Large intestine (tissue), 3 donors: ENCODE measurements at regions not wholly inside any gene's neighbourhood (a gene's known extent, or its start where the extent isn't known, plus 50 kb on each side); places are given as distances from the start of the nearest gene placed in this dataset.

Experiments
- DNase-seq, 2 donors: peaks; one replicate each; pipeline versions ENCODE4 v3.0.0 to v3.0.0-alpha.2; 2013
- H3K27ac ChIP-seq: one replicate; pipeline ENCODE4 v1.5.1; 2013; ENCODE audit warnings: low read length
- H3K27me3 ChIP-seq: 2 replicates; pipeline ENCODE4 v1.6.1; 2013; ENCODE audit warnings: low read length; ENCODE audit not compliant: control insufficient read depth, insufficient read depth
- H3K36me3 ChIP-seq: 2 replicates; pipeline ENCODE4 v1.6.1; 2013; ENCODE audit warnings: low read length; ENCODE audit not compliant: control insufficient read depth, insufficient read depth
- H3K4me1 ChIP-seq: one replicate; pipeline ENCODE4 v1.6.1; 2013; ENCODE audit warnings: low read length; ENCODE audit not compliant: control insufficient read depth, insufficient read depth
- H3K4me3 ChIP-seq: one replicate; pipeline ENCODE4 v1.5.1; 2013; ENCODE audit warnings: low read length
- H3K9me3 ChIP-seq: one replicate; pipeline ENCODE4 v1.6.1; 2013; ENCODE audit warnings: mild to moderate bottlenecking, low read depth, low read length, moderate library complexity; ENCODE audit not compliant: control insufficient read depth
- WGBS: methylation state at CpG from one replicate; pipeline ENCODE4 v1.1.5; 2013; ENCODE audit warnings: low lambda C conversion rate; ENCODE audit not compliant: insufficient coverage; 5-methylcytosine and 5-hydroxymethylcytosine counted together

GRCh38 chr12:128042825-128043224 is 224.1 kb upstream of the TMEM132C start:
- no peak for DNase-seq
- Histone ChIP-seq H3K4me1 (no peaks in the 10 kb centered on the region), H3K36me3 (no peaks in the 10 kb centered on the region), H3K9me3 (no peaks in the 10 kb centered on the region), H3K27me3 (peaks cover 3% of the 10 kb centered on the region), H3K27ac (no peak overlapping the region), H3K4me3 (no peak overlapping the region)
- no CpG with 5 or more reads among the region's 3 CpGs for WGBS

GRCh38 chr12:128043317-128043716 is 223.7 kb upstream of the TMEM132C start:
- WGBS: 100% methylated on average over 2 of the region's 7 CpGs
- no peaks in the 10 kb centered on the region for H3K4me1 ChIP-seq
- no peaks in the 10 kb centered on the region for H3K9me3 ChIP-seq
- H3K27me3 ChIP-seq: peaks cover 2% of the 10 kb centered on the region
- H3K36me3 ChIP-seq: no peaks in the 10 kb centered on the region
- DNase-seq: no peak
- no peak overlapping the region for H3K4me3 ChIP-seq
- no peak overlapping the region for H3K27ac ChIP-seq

GRCh38 chr12:128047266-128048060 is 219.5 kb upstream of the TMEM132C start:
- Histone ChIP-seq H3K9me3 (no peaks in the 10 kb centered on the region), H3K4me3 (no peak overlapping the region), H3K27me3 (no peaks in the 10 kb centered on the region), H3K4me1 (no peaks in the 10 kb centered on the region), H3K36me3 (no peaks in the 10 kb centered on the region), H3K27ac (no peak overlapping the region)
- no CpG with 5 or more reads among the region's 3 CpGs for WGBS
- DNase-seq: no peak

GRCh38 chr12:128052331-128052730 is 214.6 kb upstream of the TMEM132C start:
- no peak for DNase-seq
- no peak overlapping the region for H3K4me3 ChIP-seq
- 75% methylated on average over 2 of the region's 8 CpGs for WGBS
- H3K36me3 ChIP-seq: no peaks in the 10 kb centered on the region
- H3K27me3 ChIP-seq: no peaks in the 10 kb centered on the region
- H3K27ac ChIP-seq: no peak overlapping the region
- no peaks in the 10 kb centered on the region for H3K9me3 ChIP-seq
- no peaks in the 10 kb centered on the region for H3K4me1 ChIP-seq

- no CpG with 5 or more reads among the region's 5 CpGs for WGBS
- Histone ChIP-seq H3K9me3 (no peaks in the 10 kb centered on the region), H3K4me3 (no peak overlapping the region), H3K27ac (no peak overlapping the region), H3K36me3 (no peaks in the 10 kb centered on the region), H3K4me1 (no peaks in the 10 kb centered on the region), H3K27me3 (no peaks in the 10 kb centered on the region)
- no peak for DNase-seq
These were observed 214.2 kb upstream of the TMEM132C start for GRCh38 chr12:128052777-128053176.

- 100% methylated on average over 1 of the region's 6 CpGs for WGBS
- H3K36me3 ChIP-seq: no peaks in the 10 kb centered on the region
- no peak overlapping the region for H3K27ac ChIP-seq
- H3K4me1 ChIP-seq: no peaks in the 10 kb centered on the region
- no peak for DNase-seq
- no peaks in the 10 kb centered on the region for H3K9me3 ChIP-seq
- no peaks in the 10 kb centered on the region for H3K27me3 ChIP-seq
- H3K4me3 ChIP-seq: no peak overlapping the region
These were observed 211.4 kb upstream of the TMEM132C start for GRCh38 chr12:128055567-128055966.

GRCh38 chr12:128056136-128056801 is 210.7 kb upstream of the TMEM132C start:
- no peaks in the 10 kb centered on the region for H3K27me3 ChIP-seq
- no peaks in the 10 kb centered on the region for H3K4me1 ChIP-seq
- no peak for DNase-seq
- no peaks in the 10 kb centered on the region for H3K9me3 ChIP-seq
- no peak overlapping the region for H3K4me3 ChIP-seq
- WGBS: 100% methylated on average over 1 of the region's 10 CpGs
- no peaks in the 10 kb centered on the region for H3K36me3 ChIP-seq
- H3K27ac ChIP-seq: no peak overlapping the region

- Histone ChIP-seq H3K9me3 (no peaks in the 10 kb centered on the region), H3K27me3 (no peaks in the 10 kb centered on the region), H3K36me3 (no peaks in the 10 kb centered on the region), H3K4me3 (no peak overlapping the region), H3K4me1 (no peaks in the 10 kb centered on the region), H3K27ac (no peak overlapping the region)
- no peak for DNase-seq
- WGBS: 70% methylated on average over 2 of the region's 9 CpGs
These were observed 209.4 kb upstream of the TMEM132C start for GRCh38 chr12:128057586-128057985.

GRCh38 chr12:128059621-128060370 is 207.2 kb upstream of the TMEM132C start:
- Histone ChIP-seq H3K36me3 (no peaks in the 10 kb centered on the region), H3K4me1 (no peaks in the 10 kb centered on the region), H3K27ac (no peak overlapping the region), H3K27me3 (no peaks in the 10 kb centered on the region), H3K9me3 (no peaks in the 10 kb centered on the region), H3K4me3 (no peak overlapping the region)
- 53% methylated on average over 4 of the region's 18 CpGs for WGBS
- no peak for DNase-seq

GRCh38 chr12:128068211-128068610 is 198.8 kb upstream of the TMEM132C start:
- H3K4me3 ChIP-seq: no peak overlapping the region
- DNase-seq: no peak
- no peaks in the 10 kb centered on the region for H3K36me3 ChIP-seq
- H3K4me1 ChIP-seq: no peaks in the 10 kb centered on the region
- H3K27ac ChIP-seq: no peak overlapping the region
- no peaks in the 10 kb centered on the region for H3K27me3 ChIP-seq
- WGBS: no CpG with 5 or more reads among the region's 5 CpGs
- no peaks in the 10 kb centered on the region for H3K9me3 ChIP-seq
